HepG2 (cell line): ENCODE measurements at regions not wholly inside any gene's neighbourhood (a gene's known extent, or its start where the extent isn't known, plus 50 kb on each side); places are given as distances from the start of the nearest gene placed in this dataset.

Experiments
- ATAC-seq: fragments of 200-7000 bp; cut with Tn5 transposase; 3 replicates; pipeline ENCODE4 v1.9.1; 2020; ENCODE audit warnings: mild to moderate bottlenecking, moderate library complexity
- BruUV-seq: library from RNA; stranded (reverse); fragments of 400-500 nt; replicated peaks from 2 replicates; lab custom pipeline; 2021; lab: Mats Ljungman, UMichigan
- CTCF ChIA-PET: fragments of 300-600 bp; formaldehyde crosslinking; extraction: SDS; loops from one replicate; lab custom pipeline; 2021; ENCODE audit warnings: low total read pairs, inconsistent platforms, low intra/inter-chr PET ratio; lab: Yijun Ruan, JAX
- POLR2A ChIA-PET: fragments of 350-600 bp; sonication (Branson Sonifier 250); formaldehyde crosslinking; loops from one replicate; lab custom pipeline; 2020; ENCODE audit warnings: antibody characterized with exemption, inconsistent platforms; lab: Yijun Ruan, JAX
- DNase-seq: peaks from one replicate; pipeline ENCODE4 v3.0.0-alpha.2; 2015; ENCODE audit warnings: low spot score
- FAIRE-seq: peaks from 3 replicates; lab custom pipeline; 2011; peaks lifted over from hg19 to GRCh38; lab: Jason Lieb, UNC
- H2AFZ ChIP-seq: one replicate; pipeline ENCODE4 v1.6.1; 2011; ENCODE audit warnings: low read length, inconsistent platforms
- H3K27ac ChIP-seq: fragments of 300-600 bp; 3 replicates; pipeline ENCODE4 v1.8.0; 2011; ENCODE audit warnings: mixed run types, mild to moderate bottlenecking, mixed read lengths, low read length, inconsistent platforms; ENCODE audit not compliant: insufficient read depth; ENCODE audit errors: extremely low read length
- H3K27me3 ChIP-seq, 2 experiments: fragments of 200-600 bp in 1 of 2; 2 replicates in 1 of 2; 3 replicates in 1 of 2; pipeline versions ENCODE4 v1.6.0 to v1.8.0; 2011; ENCODE audit warnings: low read length in 2 of 2, mild to moderate bottlenecking in 2 of 2, moderate library complexity in 2 of 2, inconsistent platforms in 1 of 2; ENCODE audit not compliant: insufficient read depth in 2 of 2, control insufficient read depth in 1 of 2
- H3K36me3 ChIP-seq, 2 experiments: fragments of 200-600 bp in 1 of 2; replicated peaks in 1 of 2; 2 replicates in 1 of 2; 3 replicates in 1 of 2; pipeline versions ENCODE4 v1.5.1 to v1.8.0; 2011; ENCODE audit warnings: low read length in 2 of 2, inconsistent platforms in 1 of 2; ENCODE audit not compliant: insufficient read depth in 2 of 2, control insufficient read depth in 1 of 2
- H3K4me1 ChIP-seq: 2 replicates; pipeline ENCODE4 v1.5.1; 2012; ENCODE audit warnings: low read length, inconsistent platforms; ENCODE audit not compliant: insufficient read depth
- H3K4me2 ChIP-seq: 2 replicates; pipeline ENCODE4 v1.6.0; 2011; ENCODE audit warnings: low read depth, low read length, inconsistent platforms
- H3K4me3 ChIP-seq, 3 experiments: fragments of 200-600 bp in 1 of 3; sonication (generic), shearing (Covaris generic) in 1 of 3; replicated peaks in 1 of 3; 2 replicates each; pipeline ENCODE4 v1.5.1; 2011 to 2016; ENCODE audit warnings: low read length in 3 of 3, inconsistent platforms in 2 of 3, low read depth in 2 of 3, mild to moderate bottlenecking in 2 of 3, control low read depth in 1 of 3, mixed read lengths in 1 of 3; ENCODE audit not compliant: insufficient read depth in 1 of 3
- H3K79me2 ChIP-seq: one replicate; pipeline ENCODE4 v1.6.1; 2011; ENCODE audit warnings: low read length, inconsistent platforms; ENCODE audit not compliant: insufficient read depth
- H3K9ac ChIP-seq: 2 replicates; pipeline ENCODE4 v1.6.0; 2011; ENCODE audit warnings: mild to moderate bottlenecking, low read depth, low read length, inconsistent platforms; ENCODE audit not compliant: insufficient read depth
- H3K9me3 ChIP-seq: 2 replicates; pipeline ENCODE4 v1.5.1; 2012; ENCODE audit warnings: mild to moderate bottlenecking, low read length
- H4K20me1 ChIP-seq: 2 replicates; pipeline ENCODE4 v1.6.0; 2011; ENCODE audit warnings: inconsistent platforms, mild to moderate bottlenecking, low read length, moderate library complexity; ENCODE audit not compliant: insufficient read depth
- CEBPB ChIP-seq: IDR thresholded peaks from 2 replicates; pipeline ENCODE4 v1.6.1; 2011; ENCODE audit warnings: low read depth, low read length, improper control_type of control experiment, borderline replicate concordance
- HDAC1 ChIP-seq: sonication (generic); formaldehyde crosslinking; IDR thresholded peaks from 2 replicates; pipeline ENCODE4 v1.5.1; 2020; ENCODE audit warnings: mild to moderate bottlenecking, missing genetic modification reagents
- HINFP ChIP-seq: sonication (generic); formaldehyde crosslinking; IDR thresholded peaks from 2 replicates; pipeline ENCODE4 v1.4.0; 2020; ENCODE audit warnings: low read depth, mild to moderate bottlenecking, missing genetic modification reagents
- HMGXB3 ChIP-seq: sonication (generic); formaldehyde crosslinking; IDR thresholded peaks from 2 replicates; pipeline ENCODE4 v1.4.0; 2020; ENCODE audit warnings: missing genetic modification reagents, borderline replicate concordance
- HOXD1 ChIP-seq: sonication (generic); formaldehyde crosslinking; IDR thresholded peaks from 2 replicates; pipeline ENCODE4 v1.5.0; 2020; ENCODE audit warnings: missing genetic modification reagents
- KDM3A ChIP-seq: IDR thresholded peaks from 2 replicates; pipeline ENCODE4 v1.6.1; 2018; ENCODE audit warnings: low read depth, missing compliant biosample characterization
- KLF13 ChIP-seq: sonication (generic); formaldehyde crosslinking; IDR thresholded peaks from 2 replicates; pipeline ENCODE4 v1.4.0; 2020; ENCODE audit warnings: mild to moderate bottlenecking, missing genetic modification reagents
- MEIS2 ChIP-seq: sonication (generic); formaldehyde crosslinking; IDR thresholded peaks from 2 replicates; pipeline ENCODE4 v1.9.0; 2021; ENCODE audit warnings: mild to moderate bottlenecking, missing genetic modification reagents
- NBN ChIP-seq: fragments of 450-650 bp; conservative IDR thresholded peaks from 2 replicates; pipeline ENCODE4 v1.6.1; 2017
- PCBP1 ChIP-seq: fragments of 200-400 bp; formaldehyde crosslinking; IDR thresholded peaks from 2 replicates; pipeline ENCODE4 v1.6.1; 2017; ENCODE audit warnings: mild to moderate bottlenecking, low read depth, low read length, borderline replicate concordance
- ZNF333 ChIP-seq: sonication (generic); formaldehyde crosslinking; IDR thresholded peaks from 2 replicates; pipeline ENCODE4 v1.4.0; 2020; ENCODE audit warnings: mild to moderate bottlenecking, missing genetic modification reagents, borderline replicate concordance
- ZNF432 ChIP-seq: sonication (generic); formaldehyde crosslinking; IDR thresholded peaks from 2 replicates; pipeline ENCODE4 v1.5.0; 2020; ENCODE audit warnings: missing genetic modification reagents, mild to moderate bottlenecking, borderline replicate concordance
- ZNF672 ChIP-seq: sonication (generic); formaldehyde crosslinking; IDR thresholded peaks from 2 replicates; pipeline ENCODE4 v1.8.1; 2022; ENCODE audit warnings: missing genetic modification reagents
- ZNF678 ChIP-seq: sonication (generic); formaldehyde crosslinking; IDR thresholded peaks from 2 replicates; pipeline ENCODE4 v1.4.0; 2020; ENCODE audit warnings: mild to moderate bottlenecking, missing genetic modification reagents
- ZNF724P ChIP-seq: sonication (generic); formaldehyde crosslinking; IDR thresholded peaks from 2 replicates; pipeline ENCODE4 v1.8.0; 2022; ENCODE audit warnings: missing genetic modification reagents, borderline replicate concordance
- ZSCAN20 ChIP-seq: sonication (generic); formaldehyde crosslinking; IDR thresholded peaks from 2 replicates; pipeline ENCODE4 v1.4.0; 2020; ENCODE audit warnings: missing genetic modification reagents, mild to moderate bottlenecking, borderline replicate concordance
- WGBS: methylation state at CpG from one replicate; pipeline ENCODE4 v1.1.6; 2017; ENCODE audit warnings: low lambda C conversion rate; 5-methylcytosine and 5-hydroxymethylcytosine counted together
- in situ Hi-C: cut with HindIII; loops from 2 replicates; pipeline ENCODE4 v1.10.0; 2017; ENCODE audit warnings: low pct_unique_long_range_greater_than_20kb; ENCODE audit not compliant: extremely low pct_ligation_motif_present
- intact Hi-C: fragments of 100-400 bp; cut with micrococcal nuclease; formaldehyde crosslinking; loops from one replicate; pipeline ENCODE4 v1.10.0; 2022; ENCODE audit not compliant: unreplicated experiment

GRCh38 chr1:38508232-38508631 lies 351.3 kb downstream of the RRAGC start:
- intact Hi-C loops, result no loop called here
- Histone ChIP-seq H3K27me3 (no peaks in the 10 kb centered on the region), H3K27ac (no peak overlapping the region), H3K36me3 (no peaks in the 10 kb centered on the region), H3K4me2 (no peak overlapping the region), H3K4me1 (no peaks in the 10 kb centered on the region), H2AFZ (no peak overlapping the region), H4K20me1 (no peaks in the 10 kb centered on the region), H3K9ac (no peak overlapping the region), H3K79me2 (no peaks in the 10 kb centered on the region), H3K9me3 (no peaks in the 10 kb centered on the region), H3K4me3 (no peak overlapping the region)
- WGBS, result 36% methylated on average over 6 of the region's 6 CpGs
- FAIRE-seq, result no peak
- no peak for ATAC-seq
- DNase-seq, result no peak
- ChIA-PET POLR2A (no interaction called here), CTCF (no interaction called here)
- in situ Hi-C loops, result no loop called here
- BruUV-seq, result no TSS peak
- TF ChIP-seq NBN (no peak), ZNF432 (CRISPR knock-in tag) (no peak), KLF13 (CRISPR knock-in tag) (no peak), CEBPB (no peak), HDAC1 (CRISPR knock-in tag) (no peak), HMGXB3 (CRISPR knock-in tag) (no peak), KDM3A (CRISPR knock-in tag) (no peak), HINFP (CRISPR knock-in tag) (no peak), ZNF724P (CRISPR knock-in tag) (no peak), ZNF672 (CRISPR knock-in tag) (no peak), PCBP1 (no peak), MEIS2 (CRISPR knock-in tag) (no peak), HOXD1 (no peak), ZNF678 (CRISPR knock-in tag) (no peak), ZNF333 (no peak), ZSCAN20 (no peak)
